OCI-LY1 (cell line): ENCODE measurements at regions not wholly inside any gene's neighbourhood (a gene's known extent, or its start where the extent isn't known, plus 50 kb on each side); places are given as distances from the start of the nearest gene placed in this dataset.

Source experiments
- H2AFZ ChIP-seq: fragments of 200-600 bp; sonication (generic), shearing (Covaris generic); 2 replicates; pipeline ENCODE4 v1.6.0; 2014; ENCODE audit warnings: antibody characterized with exemption, mild to moderate bottlenecking, low read length
- H3F3A ChIP-seq: fragments of 200-600 bp; sonication (generic), shearing (Covaris generic); 2 replicates; pipeline ENCODE4 v1.6.0; 2014; ENCODE audit warnings: mild to moderate bottlenecking, antibody characterized with exemption, low read length, moderate library complexity; ENCODE audit not compliant: insufficient read depth
- H3K27ac ChIP-seq: fragments of 200-600 bp; sonication (generic); 2 replicates; pipeline ENCODE4 v1.5.1; 2014; ENCODE audit warnings: low read length, mixed run types, mild to moderate bottlenecking, low read depth; ENCODE audit not compliant: poor library complexity, severe bottlenecking
- H3K27me3 ChIP-seq: fragments of 200-600 bp; sonication (generic); 2 replicates; pipeline ENCODE4 v1.6.0; 2014; ENCODE audit warnings: antibody characterized with exemption, mild to moderate bottlenecking, low read length, moderate library complexity; ENCODE audit not compliant: insufficient read depth
- H3K36me3 ChIP-seq: fragments of 200-600 bp; sonication (generic); 2 replicates; pipeline ENCODE4 v1.6.1; 2014; ENCODE audit warnings: mild to moderate bottlenecking, antibody characterized with exemption, low read length, moderate library complexity, mixed read lengths; ENCODE audit not compliant: insufficient read depth
- H3K4me1 ChIP-seq: fragments of 200-600 bp; sonication (generic); 2 replicates; pipeline ENCODE4 v1.5.1; 2014; ENCODE audit warnings: mild to moderate bottlenecking, low read length, moderate library complexity; ENCODE audit not compliant: insufficient read depth, severe bottlenecking
- H3K4me2 ChIP-seq: fragments of 200-600 bp; sonication (generic), shearing (Covaris generic); 2 replicates; pipeline ENCODE4 v1.6.1; 2014; ENCODE audit warnings: low read length
- H3K4me3 ChIP-seq: fragments of 200-600 bp; sonication (generic); 2 replicates; pipeline ENCODE4 v1.5.1; 2014; ENCODE audit warnings: low read length, low read depth, mild to moderate bottlenecking, mixed read lengths; ENCODE audit not compliant: poor library complexity, severe bottlenecking
- H3K79me2 ChIP-seq: fragments of 200-600 bp; shearing (Covaris generic); 2 replicates; pipeline ENCODE4 v1.6.1; 2016; ENCODE audit warnings: mixed run types, low read length, mixed read lengths; ENCODE audit not compliant: insufficient read depth
- H3K9ac ChIP-seq: fragments of 200-600 bp; sonication (generic), shearing (Covaris generic); 2 replicates; pipeline ENCODE4 v1.6.1; 2014; ENCODE audit warnings: mild to moderate bottlenecking, low read length, mixed read lengths
- H3K9me2 ChIP-seq: fragments of 200-600 bp; sonication (generic), shearing (Covaris generic); 2 replicates; pipeline ENCODE4 v1.6.1; 2014; ENCODE audit warnings: low read depth, mild to moderate bottlenecking, low read length, mixed read lengths
- H3K9me3 ChIP-seq: fragments of 200-600 bp; shearing (Covaris generic); 2 replicates; pipeline ENCODE4 v1.6.1; 2014; ENCODE audit warnings: low read length, mixed read lengths
- H4K20me1 ChIP-seq: fragments of 200-600 bp; sonication (generic), shearing (Covaris generic); 2 replicates; pipeline ENCODE4 v1.6.0; 2016; ENCODE audit warnings: mild to moderate bottlenecking, low read length; ENCODE audit not compliant: insufficient read depth
- CTCF ChIP-seq: fragments of 200-600 bp; sonication (generic), shearing (Covaris generic); IDR thresholded peaks from 2 replicates; pipeline ENCODE4 v1.5.1; 2017; ENCODE audit warnings: mild to moderate bottlenecking, antibody characterized with exemption, low read length, moderate library complexity, mixed read lengths
- EZH2 ChIP-seq: fragments of 200-600 bp; sonication (generic), shearing (Covaris generic); IDR thresholded peaks from 2 replicates; pipeline ENCODE4 v1.8.0; 2017; ENCODE audit warnings: borderline replicate concordance, mixed run types, mild to moderate bottlenecking, antibody characterized with exemption, low read length, moderate library complexity, mixed read lengths

GRCh38 chr5:118590806-118591205 lies 397.5 kb downstream of the DTWD2 start:
- H3K4me3 ChIP-seq = no peak overlapping the region
- no peak overlapping the region for H2AFZ ChIP-seq
- no peak overlapping the region for H3K4me2 ChIP-seq
- no peak for TF ChIP-seq EZH2
- no peak for TF ChIP-seq CTCF
- H4K20me1 ChIP-seq = no peaks in the 10 kb centered on the region
- no peak overlapping the region for H3K9ac ChIP-seq
- H3K79me2 ChIP-seq = no peaks in the 10 kb centered on the region
- no peaks in the 10 kb centered on the region for H3K4me1 ChIP-seq
- no peaks in the 10 kb centered on the region for H3K9me3 ChIP-seq
- H3K27ac ChIP-seq = no peak overlapping the region
- H3F3A ChIP-seq = no peaks in the 10 kb centered on the region
- H3K9me2 ChIP-seq = no peaks in the 10 kb centered on the region
- no peaks in the 10 kb centered on the region for H3K27me3 ChIP-seq
- no peaks in the 10 kb centered on the region for H3K36me3 ChIP-seq

GRCh38 chr5:118580949-118581348 lies 407.4 kb downstream of the DTWD2 start:
- no peaks in the 10 kb centered on the region for H3K27me3 ChIP-seq
- H3K9ac ChIP-seq = no peak overlapping the region
- no peak overlapping the region for H3K27ac ChIP-seq
- H2AFZ ChIP-seq = no peak overlapping the region
- H3K36me3 ChIP-seq = no peaks in the 10 kb centered on the region
- TF ChIP-seq CTCF = no peak
- no peak for TF ChIP-seq EZH2
- H3K4me2 ChIP-seq = no peak overlapping the region
- no peak overlapping the region for H3K4me3 ChIP-seq
- no peaks in the 10 kb centered on the region for H3K4me1 ChIP-seq
- no peaks in the 10 kb centered on the region for H3K9me2 ChIP-seq
- H3K9me3 ChIP-seq = no peaks in the 10 kb centered on the region
- H4K20me1 ChIP-seq = no peaks in the 10 kb centered on the region
- H3F3A ChIP-seq = no peaks in the 10 kb centered on the region
- H3K79me2 ChIP-seq = no peaks in the 10 kb centered on the region

- no peak overlapping the region for H3K4me3 ChIP-seq
- no peak overlapping the region for H2AFZ ChIP-seq
- H3K9me3 ChIP-seq = no peaks in the 10 kb centered on the region
- H4K20me1 ChIP-seq = no peaks in the 10 kb centered on the region
- H3K79me2 ChIP-seq = no peaks in the 10 kb centered on the region
- H3K4me2 ChIP-seq = no peak overlapping the region
- no peaks in the 10 kb centered on the region for H3F3A ChIP-seq
- H3K9ac ChIP-seq = no peak overlapping the region
- no peaks in the 10 kb centered on the region for H3K36me3 ChIP-seq
- H3K27ac ChIP-seq = no peak overlapping the region
- no peaks in the 10 kb centered on the region for H3K4me1 ChIP-seq
- no peaks in the 10 kb centered on the region for H3K9me2 ChIP-seq
- TF ChIP-seq EZH2 = no peak
- TF ChIP-seq CTCF = no peak
- no peaks in the 10 kb centered on the region for H3K27me3 ChIP-seq
These were observed 410.3 kb downstream of the DTWD2 start for GRCh38 chr5:118578093-118578492.
